Effector memory CD8-positive, alpha-beta T cell (primary cell): ENCODE measurements at regions not wholly inside any gene's neighbourhood (a gene's known extent, or its start where the extent isn't known, plus 50 kb on each side); places are given as distances from the start of the nearest gene placed in this dataset.

ENCODE experiments used
- ATAC-seq: fragments of 150-1000 bp; cut with Tn5 transposase; replicated peaks from 2 replicates; pipeline ENCODE4 v1.10.0; 2021; ENCODE audit warnings: mild to moderate bottlenecking, moderate library complexity
- DNase-seq, 3 experiments: peaks; one replicate each; pipeline ENCODE4 v3.0.0; 2021
- H3K27ac Mint-ChIP-seq, 2 donors: one replicate each; pipeline ENCODE4 v1.8.0; 2022; ENCODE audit warnings: mild to moderate bottlenecking in 2 of 2, mixed read lengths in 2 of 2, moderate library complexity in 2 of 2
- H3K27me3 Mint-ChIP-seq, 2 donors: one replicate each; pipeline ENCODE4 v1.8.0; 2022; ENCODE audit warnings: mixed read lengths in 2 of 2
- H3K36me3 Mint-ChIP-seq: one replicate; pipeline ENCODE4 v1.8.0; 2022; ENCODE audit warnings: mild to moderate bottlenecking, moderate library complexity, mixed read lengths; ENCODE audit not compliant: insufficient read depth
- H3K4me1 Mint-ChIP-seq, 2 donors: one replicate each; pipeline ENCODE4 v1.8.0; 2022; ENCODE audit warnings: low read depth in 2 of 2, mixed read lengths in 2 of 2
- H3K4me3 Mint-ChIP-seq, 2 donors: one replicate each; pipeline ENCODE4 v1.8.0; 2022; ENCODE audit warnings: mild to moderate bottlenecking in 2 of 2, mixed read lengths in 2 of 2, moderate library complexity in 2 of 2
- H3K9me3 Mint-ChIP-seq, 2 donors: one replicate each; pipeline ENCODE4 v1.8.0; 2022; ENCODE audit warnings: mixed read lengths in 2 of 2

GRCh38 chr18:54506516-54507261, 84.4 kb upstream of the DYNAP start:
- no peak overlapping the region for H3K27ac Mint-ChIP-seq
- H3K4me1 Mint-ChIP-seq: no peaks in the 10 kb centered on the region
- DNase-seq (no peak), ATAC-seq (no peak)
- peaks cover 26 to 32% of the 10 kb centered on the region in 2 donors for H3K27me3 Mint-ChIP-seq
- no peaks in the 10 kb centered on the region for H3K9me3 Mint-ChIP-seq
- H3K4me3 Mint-ChIP-seq: no peak overlapping the region
- H3K36me3 Mint-ChIP-seq: no peaks in the 10 kb centered on the region

- no peak overlapping the region for H3K27ac Mint-ChIP-seq
- no peaks in the 10 kb centered on the region for H3K36me3 Mint-ChIP-seq
- H3K4me3 Mint-ChIP-seq: no peak overlapping the region
- no peak for ATAC-seq
- no peaks in the 10 kb centered on the region for H3K4me1 Mint-ChIP-seq
- H3K9me3 Mint-ChIP-seq: no peaks in the 10 kb centered on the region
- H3K27me3 Mint-ChIP-seq: peaks cover 26 to 32% of the 10 kb centered on the region in 2 donors
- DNase-seq: no peak
Measured at GRCh38 chr18:54509793-54510192, 81.3 kb upstream of the DYNAP start.

- Mint-ChIP-seq H3K27me3 (peaks cover 7% of the 10 kb centered on the region in 2 donors), H3K9me3 (no peaks in the 10 kb centered on the region), H3K27ac (no peak overlapping the region), H3K36me3 (no peaks in the 10 kb centered on the region), H3K4me1 (no peaks in the 10 kb centered on the region), H3K4me3 (no peak overlapping the region)
- ATAC-seq (no peak), DNase-seq (no peak)
Measured at GRCh38 chr18:54515149-54515548, 75.9 kb upstream of the DYNAP start.

GRCh38 chr18:54517521-54517920, 73.5 kb upstream of the DYNAP start:
- DNase-seq (no peak), ATAC-seq (no peak)
- Mint-ChIP-seq H3K27ac (no peak overlapping the region), H3K9me3 (no peaks in the 10 kb centered on the region), H3K4me1 (no peaks in the 10 kb centered on the region), H3K27me3 (no peaks in the 10 kb centered on the region), H3K36me3 (no peaks in the 10 kb centered on the region), H3K4me3 (no peak overlapping the region)

GRCh38 chr18:54521846-54522245, 69.2 kb upstream of the DYNAP start:
- Mint-ChIP-seq H3K27ac (no peak overlapping the region), H3K36me3 (no peaks in the 10 kb centered on the region), H3K9me3 (no peaks in the 10 kb centered on the region), H3K4me3 (no peak overlapping the region), H3K4me1 (no peaks in the 10 kb centered on the region), H3K27me3 (peaks cover 0 to 4% of the 10 kb centered on the region in 2 donors)
- no peak for DNase-seq
- ATAC-seq: no peak

- no peak for ATAC-seq
- no peak for DNase-seq
- Mint-ChIP-seq H3K36me3 (peaks cover 2% of the 10 kb centered on the region), H3K4me1 (no peaks in the 10 kb centered on the region), H3K4me3 (no peak overlapping the region), H3K9me3 (peaks cover 0 to 2% of the 10 kb centered on the region in 2 donors), H3K27ac (no peak overlapping the region), H3K27me3 (peaks cover 8 to 22% of the 10 kb centered on the region in 2 donors)
Measured at GRCh38 chr18:54528942-54529376, 62.1 kb upstream of the DYNAP start.

GRCh38 chr18:54529444-54529843, 61.6 kb upstream of the DYNAP start:
- Mint-ChIP-seq H3K4me1 (no peaks in the 10 kb centered on the region), H3K27ac (no peak overlapping the region), H3K27me3 (peaks cover 8 to 19% of the 10 kb centered on the region in 2 donors), H3K4me3 (no peak overlapping the region), H3K9me3 (peaks cover 0 to 2% of the 10 kb centered on the region in 2 donors), H3K36me3 (peaks cover 2% of the 10 kb centered on the region)
- no peak for ATAC-seq
- no peak for DNase-seq

- Mint-ChIP-seq H3K4me3 (no peak overlapping the region), H3K4me1 (no peaks in the 10 kb centered on the region), H3K36me3 (peaks cover 2% of the 10 kb centered on the region), H3K27ac (no peak overlapping the region), H3K27me3 (peaks cover 8 to 19% of the 10 kb centered on the region in 2 donors), H3K9me3 (peaks cover 0 to 2% of the 10 kb centered on the region in 2 donors)
- no peak for DNase-seq
- ATAC-seq: no peak
Measured at GRCh38 chr18:54530285-54530684, 60.8 kb upstream of the DYNAP start.

- Mint-ChIP-seq H3K4me3 (no peak overlapping the region), H3K27me3 (peaks cover 8 to 19% of the 10 kb centered on the region in 2 donors), H3K9me3 (peaks cover 0 to 2% of the 10 kb centered on the region in 2 donors), H3K27ac (no peak overlapping the region), H3K4me1 (no peaks in the 10 kb centered on the region), H3K36me3 (peaks cover 2% of the 10 kb centered on the region)
- no peak for DNase-seq
- no peak for ATAC-seq
Measured at GRCh38 chr18:54531402-54532065, 59.5 kb upstream of the DYNAP start.

- ATAC-seq: no peak
- Mint-ChIP-seq H3K4me3 (no peak overlapping the region), H3K9me3 (peaks cover 0 to 2% of the 10 kb centered on the region in 2 donors), H3K36me3 (peaks cover 2% of the 10 kb centered on the region), H3K27me3 (peaks cover 8 to 19% of the 10 kb centered on the region in 2 donors), H3K27ac (no peak overlapping the region), H3K4me1 (no peaks in the 10 kb centered on the region)
- no peak for DNase-seq
Measured at GRCh38 chr18:54532222-54532621, 58.8 kb upstream of the DYNAP start.

GRCh38 chr18:54532962-54533361, 58.1 kb upstream of the DYNAP start:
- ATAC-seq (no peak), DNase-seq (no peak)
- H3K36me3 Mint-ChIP-seq: peaks cover 2% of the 10 kb centered on the region
- no peak overlapping the region for H3K4me3 Mint-ChIP-seq
- no peaks in the 10 kb centered on the region for H3K4me1 Mint-ChIP-seq
- H3K9me3 Mint-ChIP-seq: peaks cover 0 to 2% of the 10 kb centered on the region in 2 donors
- peaks cover 8 to 19% of the 10 kb centered on the region in 2 donors for H3K27me3 Mint-ChIP-seq
- no peak overlapping the region for H3K27ac Mint-ChIP-seq
